Cardiac muscle cell (in vitro differentiated cells and primary cell): ENCODE measurements at regions not wholly inside any gene's neighbourhood (a gene's known extent, or its start where the extent isn't known, plus 50 kb on each side); places are given as distances from the start of the nearest gene placed in this dataset.

Experiments
- DNase-seq, 2 donors: peaks; one replicate each; pipeline versions ENCODE4 v3.0.0 to v3.0.0-alpha.2; 2010 to 2017; ENCODE audit warnings: low read depth in 1 of 2, low spot score in 1 of 2
- H3K27ac ChIP-seq: fragments of 200-600 bp; sonication (generic); 2 replicates; pipeline ENCODE4 v1.5.1; 2016
- H3K27me3 ChIP-seq: fragments of 200-600 bp; sonication (generic); 2 replicates; pipeline ENCODE4 v1.6.0; 2016; ENCODE audit warnings: control low read depth
- H3K36me3 ChIP-seq: fragments of 200-600 bp; sonication (generic); 2 replicates; pipeline ENCODE4 v1.5.1; 2016; ENCODE audit warnings: control low read depth
- H3K4me1 ChIP-seq: fragments of 200-600 bp; sonication (generic); 2 replicates; pipeline ENCODE4 v1.8.1; 2017; ENCODE audit warnings: low read depth, mild to moderate bottlenecking, mixed run types
- H3K4me3 ChIP-seq: fragments of 200-600 bp; sonication (generic); 2 replicates; pipeline ENCODE4 v1.5.1; 2016; ENCODE audit warnings: mild to moderate bottlenecking
- H3K9me3 ChIP-seq: fragments of 200-600 bp; sonication (generic); 2 replicates; pipeline ENCODE4 v1.5.1; 2017; ENCODE audit warnings: low read depth, mild to moderate bottlenecking, control low read depth
- CTCF ChIP-seq: IDR thresholded peaks from 2 replicates; pipeline ENCODE4 v1.5.1; 2012; ENCODE audit warnings: low read depth, mild to moderate bottlenecking, low read length

GRCh38 chr18:77329651-77330050 is 80.0 kb downstream of the GALR1 start:
- Histone ChIP-seq H3K4me1 (no peaks in the 10 kb centered on the region), H3K4me3 (no peak overlapping the region), H3K27ac (no peak overlapping the region), H3K9me3 (no peaks in the 10 kb centered on the region), H3K27me3 (no peaks in the 10 kb centered on the region), H3K36me3 (no peaks in the 10 kb centered on the region)
- no peak for TF ChIP-seq CTCF
- no peak for DNase-seq

GRCh38 chr18:77334876-77335275 is 85.2 kb downstream of the GALR1 start:
- TF ChIP-seq CTCF, result no peak
- Histone ChIP-seq H3K4me1 (no peaks in the 10 kb centered on the region), H3K36me3 (no peaks in the 10 kb centered on the region), H3K9me3 (no peaks in the 10 kb centered on the region), H3K27me3 (no peaks in the 10 kb centered on the region), H3K27ac (no peak overlapping the region), H3K4me3 (no peak overlapping the region)
- DNase-seq, result no peak

GRCh38 chr18:77337604-77338003 is 88.0 kb downstream of the GALR1 start:
- H3K4me3 ChIP-seq, result no peak overlapping the region
- H3K36me3 ChIP-seq, result no peaks in the 10 kb centered on the region
- no peak overlapping the region for H3K27ac ChIP-seq
- no peak for DNase-seq
- no peaks in the 10 kb centered on the region for H3K4me1 ChIP-seq
- no peaks in the 10 kb centered on the region for H3K9me3 ChIP-seq
- no peaks in the 10 kb centered on the region for H3K27me3 ChIP-seq
- TF ChIP-seq CTCF, result no peak

- no peaks in the 10 kb centered on the region for H3K9me3 ChIP-seq
- no peak overlapping the region for H3K4me3 ChIP-seq
- no peak for DNase-seq
- no peaks in the 10 kb centered on the region for H3K36me3 ChIP-seq
- no peak for TF ChIP-seq CTCF
- no peak overlapping the region for H3K27ac ChIP-seq
- H3K27me3 ChIP-seq, result no peaks in the 10 kb centered on the region
- no peaks in the 10 kb centered on the region for H3K4me1 ChIP-seq
Observed at GRCh38 chr18:77339093-77339492, 89.4 kb downstream of the GALR1 start.

- Histone ChIP-seq H3K9me3 (no peaks in the 10 kb centered on the region), H3K4me1 (no peaks in the 10 kb centered on the region), H3K27ac (no peak overlapping the region), H3K36me3 (no peaks in the 10 kb centered on the region), H3K27me3 (no peaks in the 10 kb centered on the region), H3K4me3 (no peak overlapping the region)
- no peak for TF ChIP-seq CTCF
- no peak for DNase-seq
Observed at GRCh38 chr18:77339623-77340022, 90.0 kb downstream of the GALR1 start.

- Histone ChIP-seq H3K4me3 (no peak overlapping the region), H3K27ac (no peak overlapping the region), H3K36me3 (no peaks in the 10 kb centered on the region), H3K27me3 (no peaks in the 10 kb centered on the region), H3K9me3 (no peaks in the 10 kb centered on the region), H3K4me1 (no peaks in the 10 kb centered on the region)
- DNase-seq, result no peak
- no peak for TF ChIP-seq CTCF
Observed at GRCh38 chr18:77340815-77341214, 91.2 kb downstream of the GALR1 start.
